Stimulated activated CD4-positive, alpha-beta T cell treated with anti-CD3 and anti-CD28 coated beads, Interleukin-4, amount 100 ng/mL, for 24 hours (primary cell): ENCODE measurements at regions not wholly inside any gene's neighbourhood (a gene's known extent, or its start where the extent isn't known, plus 50 kb on each side); places are given as distances from the start of the nearest gene placed in this dataset.
A peak's percentile ranks its signal among the peaks of the same experiment; 100 is the strongest.

Source experiments
- DNase-seq: peaks from one replicate; pipeline ENCODE4 v3.0.0-alpha.2; 2020

GRCh38 chr5:142507531-142508372 lies 178.1 kb downstream of the FGF1 start:
- peak; percentile 38 for DNase-seq

- DNase-seq: peak; percentile 7
These were observed 179.1 kb downstream of the FGF1 start for GRCh38 chr5:142506756-142507155.

GRCh38 chr5:142506046-142506445 lies 179.8 kb downstream of the FGF1 start:
- no peak for DNase-seq

GRCh38 chr5:142501890-142502289 lies 177.1 kb upstream of the SPRY4 start:
- DNase-seq: no peak

- no peak for DNase-seq
These were observed 175.5 kb upstream of the SPRY4 start for GRCh38 chr5:142500227-142500905.

GRCh38 chr5:142499591-142500226 lies 174.9 kb upstream of the SPRY4 start:
- no peak for DNase-seq

GRCh38 chr5:142498298-142498697 lies 173.5 kb upstream of the SPRY4 start:
- no peak for DNase-seq

GRCh38 chr5:142495531-142495930 lies 170.7 kb upstream of the SPRY4 start:
- DNase-seq: no peak

- no peak for DNase-seq
These were observed 169.2 kb upstream of the SPRY4 start for GRCh38 chr5:142493875-142494518.

- no peak for DNase-seq
These were observed 168.0 kb upstream of the SPRY4 start for GRCh38 chr5:142492781-142493281.

GRCh38 chr5:142491679-142492078 lies 166.9 kb upstream of the SPRY4 start:
- DNase-seq: no peak

- no peak for DNase-seq
These were observed 166.4 kb upstream of the SPRY4 start for GRCh38 chr5:142491270-142491669.

- DNase-seq: no peak
These were observed 161.8 kb upstream of the SPRY4 start for GRCh38 chr5:142486581-142486980.

- no peak for DNase-seq
These were observed 161.2 kb upstream of the SPRY4 start for GRCh38 chr5:142486020-142486419.

GRCh38 chr5:142484821-142485387 lies 160.1 kb upstream of the SPRY4 start:
- no peak for DNase-seq

GRCh38 chr5:142482207-142482606 lies 157.4 kb upstream of the SPRY4 start:
- DNase-seq: no peak

GRCh38 chr5:142481410-142481809 lies 156.6 kb upstream of the SPRY4 start:
- DNase-seq: no peak

- DNase-seq: no peak
These were observed 155.2 kb upstream of the SPRY4 start for GRCh38 chr5:142479854-142480519.

- DNase-seq: no peak
These were observed 154.3 kb upstream of the SPRY4 start for GRCh38 chr5:142479150-142479549.

GRCh38 chr5:142478113-142478512 lies 153.3 kb upstream of the SPRY4 start:
- no peak for DNase-seq

GRCh38 chr5:142475102-142475513 lies 150.3 kb upstream of the SPRY4 start:
- no peak for DNase-seq

GRCh38 chr5:142474431-142475094 lies 149.7 kb upstream of the SPRY4 start:
- DNase-seq: no peak
